GM20000 (cell line): ENCODE measurements at regions not wholly inside any gene's neighbourhood (a gene's known extent, or its start where the extent isn't known, plus 50 kb on each side); places are given as distances from the start of the nearest gene placed in this dataset.

Experiments used
- DNase-seq: peaks from one replicate; pipeline ENCODE4 v3.0.0; 2012; ENCODE audit warnings: low spot score
- TF ChIP-seq, protein P1 (sequence below): IDR thresholded peaks from 2 replicates; pipeline ENCODE4 v1.5.1; 2012; ENCODE audit warnings: mild to moderate bottlenecking, control low read depth; ENCODE audit errors: extremely low read depth, missing control alignments

- DNase-seq, result no peak
- TF ChIP-seq, protein P1, sequence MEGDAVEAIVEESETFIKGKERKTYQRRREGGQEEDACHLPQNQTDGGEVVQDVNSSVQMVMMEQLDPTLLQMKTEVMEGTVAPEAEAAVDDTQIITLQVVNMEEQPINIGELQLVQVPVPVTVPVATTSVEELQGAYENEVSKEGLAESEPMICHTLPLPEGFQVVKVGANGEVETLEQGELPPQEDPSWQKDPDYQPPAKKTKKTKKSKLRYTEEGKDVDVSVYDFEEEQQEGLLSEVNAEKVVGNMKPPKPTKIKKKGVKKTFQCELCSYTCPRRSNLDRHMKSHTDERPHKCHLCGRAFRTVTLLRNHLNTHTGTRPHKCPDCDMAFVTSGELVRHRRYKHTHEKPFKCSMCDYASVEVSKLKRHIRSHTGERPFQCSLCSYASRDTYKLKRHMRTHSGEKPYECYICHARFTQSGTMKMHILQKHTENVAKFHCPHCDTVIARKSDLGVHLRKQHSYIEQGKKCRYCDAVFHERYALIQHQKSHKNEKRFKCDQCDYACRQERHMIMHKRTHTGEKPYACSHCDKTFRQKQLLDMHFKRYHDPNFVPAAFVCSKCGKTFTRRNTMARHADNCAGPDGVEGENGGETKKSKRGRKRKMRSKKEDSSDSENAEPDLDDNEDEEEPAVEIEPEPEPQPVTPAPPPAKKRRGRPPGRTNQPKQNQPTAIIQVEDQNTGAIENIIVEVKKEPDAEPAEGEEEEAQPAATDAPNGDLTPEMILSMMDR, result no peak
Observed at GRCh38 chr10:43940898-43941837, 292.5 kb upstream of the ZNF32 start.

- DNase-seq, result no peak
- TF ChIP-seq, protein P1, result no peak
Observed at GRCh38 chr10:43939939-43940820, 291.5 kb upstream of the ZNF32 start.

GRCh38 chr10:43939389-43939938, 290.8 kb upstream of the ZNF32 start:
- DNase-seq, result no peak
- TF ChIP-seq, protein P1, result no peak

DNA sequence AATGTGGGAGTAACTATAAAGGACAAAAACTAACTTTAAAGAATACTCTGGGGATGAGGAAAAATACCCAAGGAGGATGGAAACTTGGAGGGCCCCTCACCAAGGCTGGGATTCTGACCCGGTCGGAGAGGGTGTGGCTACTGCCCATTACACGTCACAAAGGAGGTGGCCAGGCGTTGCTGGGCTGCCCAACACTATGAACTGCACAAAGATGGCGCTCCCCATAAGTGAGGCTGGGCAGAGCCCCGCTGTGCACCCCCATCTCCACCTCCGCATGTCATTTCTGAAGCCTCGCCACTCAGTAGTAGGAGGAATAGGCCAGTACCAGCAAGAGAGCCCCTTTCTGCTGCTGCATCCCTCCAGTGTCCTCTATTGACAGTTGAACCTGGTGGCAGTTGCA, 290.1 kb upstream of the ZNF32 start:
- DNase-seq, result no peak
- TF ChIP-seq, protein P1, result no peak

GRCh38 chr10:43931308-43931930, 282.7 kb upstream of the ZNF32 start:
- no peak for DNase-seq
- TF ChIP-seq, protein P1, result no peak

DNA sequence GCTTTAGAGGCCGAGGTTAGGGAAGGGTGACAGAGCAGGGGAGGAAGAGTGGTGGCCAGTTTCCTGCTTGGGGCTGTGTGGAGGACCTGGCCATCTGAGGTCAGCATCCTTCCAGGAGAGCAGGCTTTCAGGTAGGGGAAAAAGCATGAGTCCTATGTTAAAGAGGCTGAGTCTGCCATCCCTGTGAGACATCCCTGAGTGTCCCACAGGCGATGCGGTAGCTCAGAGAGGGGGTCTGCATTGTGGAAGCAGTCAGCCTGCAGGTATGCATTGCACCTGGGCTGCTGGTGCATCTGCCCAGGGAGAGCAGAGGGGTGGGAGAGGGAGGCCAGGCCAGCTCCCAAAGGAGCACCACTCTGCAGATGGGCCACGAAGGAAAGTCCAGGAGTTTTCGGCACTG, 282.1 kb upstream of the ZNF32 start:
- TF ChIP-seq, protein P1, result no peak
- no peak for DNase-seq
